ENCODE measurements at regions not wholly inside any gene's neighbourhood (a gene's known extent, or its start where the extent isn't known, plus 50 kb on each side); places are given as distances from the start of the nearest gene placed in this dataset.

- H3K4me1 ChIP-seq = no peaks in the 10 kb centered on the region
- no peaks in the 10 kb centered on the region for H3K27me3 ChIP-seq
- H3K36me3 ChIP-seq = no peaks in the 10 kb centered on the region
- TF ChIP-seq POLR2A (IDR thresholded peaks at IDR 0.05) (no peak), CTCF (IDR thresholded peaks at IDR 0.05) (no peak)
- DNase-seq = no peak
- H3K27ac ChIP-seq = no peak overlapping the region
- no peak overlapping the region for H3K4me3 ChIP-seq (replicated peaks in 1 of 3)
- intact Hi-C loops (cut with DNase I) = no loop called here
- 83 to 95% methylated on average over 4 of the region's 4 CpGs for WGBS, 2 donors
- H3K9me3 ChIP-seq = no peaks in the 10 kb centered on the region
Observed at GRCh38 chr2:5444854-5445253, 247.3 kb upstream of the SOX11 start.

GRCh38 chr2:5449867-5450266 is 242.3 kb upstream of the SOX11 start:
- Histone ChIP-seq H3K9me3 (no peaks in the 10 kb centered on the region), H3K36me3 (no peaks in the 10 kb centered on the region), H3K4me1 (no peaks in the 10 kb centered on the region), H3K27me3 (no peaks in the 10 kb centered on the region), H3K27ac (no peak overlapping the region), H3K4me3 (replicated peaks in 1 of 3) (no peak overlapping the region)
- no peak for DNase-seq
- intact Hi-C loops (cut with DNase I) = no loop called here
- TF ChIP-seq POLR2A (IDR thresholded peaks at IDR 0.05) (no peak), CTCF (IDR thresholded peaks at IDR 0.05) (no peak)

GRCh38 chr2:5453220-5454050 is 238.7 kb upstream of the SOX11 start:
- no peaks in the 10 kb centered on the region for H3K36me3 ChIP-seq
- no peak for DNase-seq
- no peaks in the 10 kb centered on the region for H3K27me3 ChIP-seq
- intact Hi-C loops (cut with DNase I) = no loop called here
- no peak overlapping the region for H3K4me3 ChIP-seq (replicated peaks in 1 of 3)
- no peak for TF ChIP-seq POLR2A (IDR thresholded peaks at IDR 0.05)
- no peak for TF ChIP-seq CTCF (IDR thresholded peaks at IDR 0.05)
- H3K9me3 ChIP-seq = no peaks in the 10 kb centered on the region
- no peak overlapping the region for H3K27ac ChIP-seq
- H3K4me1 ChIP-seq = no peaks in the 10 kb centered on the region
- 72% methylated on average over 23 of the region's 23 CpGs for WGBS, 2 donors

- H3K9me3 ChIP-seq = no peaks in the 10 kb centered on the region
- TF ChIP-seq CTCF (IDR thresholded peaks at IDR 0.05) = no peak
- TF ChIP-seq POLR2A (IDR thresholded peaks at IDR 0.05) = no peak
- no peaks in the 10 kb centered on the region for H3K4me1 ChIP-seq
- WGBS, 2 donors = 63 to 67% methylated on average over 4 of the region's 4 CpGs
- DNase-seq = no peak
- intact Hi-C loops (cut with DNase I) = no loop called here
- no peaks in the 10 kb centered on the region for H3K27me3 ChIP-seq
- no peaks in the 10 kb centered on the region for H3K36me3 ChIP-seq
- no peak overlapping the region for H3K4me3 ChIP-seq (replicated peaks in 1 of 3)
- H3K27ac ChIP-seq = no peak overlapping the region
Observed at GRCh38 chr2:5454051-5454390, 238.2 kb upstream of the SOX11 start.

GRCh38 chr2:5459041-5459440 is 233.1 kb upstream of the SOX11 start:
- TF ChIP-seq POLR2A (IDR thresholded peaks at IDR 0.05) (no peak), CTCF (IDR thresholded peaks at IDR 0.05) (no peak)
- Histone ChIP-seq H3K4me3 (replicated peaks in 1 of 3) (no peak overlapping the region), H3K27me3 (no peaks in the 10 kb centered on the region), H3K27ac (no peak overlapping the region), H3K9me3 (no peaks in the 10 kb centered on the region), H3K36me3 (no peaks in the 10 kb centered on the region), H3K4me1 (no peaks in the 10 kb centered on the region)
- no peak for DNase-seq
- 90 to 96% methylated on average over 6 of the region's 6 CpGs for WGBS, 2 donors
- intact Hi-C loops (cut with DNase I) = no loop called here

Data from thyroid gland (tissue), 4 donors.